Breast epithelium (tissue), 4 donors: ENCODE measurements at regions not wholly inside any gene's neighbourhood (a gene's known extent, or its start where the extent isn't known, plus 50 kb on each side); places are given as distances from the start of the nearest gene placed in this dataset.
"Not testable (repeated sequence)": the region's sequence is repeated elsewhere in the genome, so short reads cannot be mapped to it uniquely, and the experiment has no call there.

Experiments
- DNase-seq, 2 donors: peaks; one replicate each; pipeline ENCODE4 v3.0.0-alpha.2; 2019; ENCODE audit warnings: low spot score in 2 of 2
- H3K27ac ChIP-seq, 2 donors: fragments of 200-600 bp; sonication (generic) in 1 of 2; one replicate each; pipeline ENCODE4 v1.5.1; 2016 to 2019; ENCODE audit warnings: mild to moderate bottlenecking in 1 of 2
- H3K27me3 ChIP-seq, 2 donors: fragments of 200-600 bp; sonication (generic) in 1 of 2; one replicate each; pipeline versions ENCODE4 v1.5.1 to v1.6.0; 2017 to 2019; ENCODE audit warnings: control low read depth in 1 of 2, mild to moderate bottlenecking in 1 of 2
- H3K36me3 ChIP-seq: fragments of 200-600 bp; one replicate; pipeline ENCODE4 v1.5.1; 2019
- H3K4me1 ChIP-seq, 2 donors: fragments of 200-600 bp; sonication (generic); one replicate each; pipeline ENCODE4 v1.5.1; 2016 to 2019; ENCODE audit warnings: control low read depth in 1 of 2
- H3K4me3 ChIP-seq, 3 donors: fragments of 200-600 bp; sonication (generic); 1 replicate in 2 of 3; 2 replicates in 1 of 3; pipeline ENCODE4 v1.5.1; 2016 to 2019; ENCODE audit warnings: mild to moderate bottlenecking in 3 of 3, moderate library complexity in 2 of 3
- H3K9me3 ChIP-seq, 2 donors: fragments of 200-600 bp; sonication (generic) in 1 of 2; one replicate each; pipeline ENCODE4 v1.5.1; 2016 to 2019; ENCODE audit warnings: control low read depth in 1 of 2
- POLR2A ChIP-seq: fragments of 450-650 bp; IDR thresholded peaks from one replicate; pipeline ENCODE4 v1.6.1; 2016; ENCODE audit warnings: antibody characterized with exemption, mild to moderate bottlenecking, moderate library complexity
- POLR2AphosphoS5 ChIP-seq, 3 donors: sonication (generic); formaldehyde crosslinking; IDR thresholded peaks; one replicate each; pipeline ENCODE4 v1.6.1; 2017; ENCODE audit warnings: antibody characterized with exemption in 3 of 3
- intact Hi-C: fragments of 100-400 bp; cut with DNase I; formaldehyde crosslinking; loops from one replicate; pipeline ENCODE4 v1.15.1; 2023; ENCODE audit warnings: low total_unique reads
- TF ChIP-seq, protein P1 (sequence below), 3 donors: fragments of 450-650 bp; IDR thresholded peaks; one replicate each; pipeline ENCODE4 v1.5.1; 2016 to 2017; ENCODE audit warnings: antibody characterized with exemption in 3 of 3, mild to moderate bottlenecking in 3 of 3, moderate library complexity in 3 of 3

DNA sequence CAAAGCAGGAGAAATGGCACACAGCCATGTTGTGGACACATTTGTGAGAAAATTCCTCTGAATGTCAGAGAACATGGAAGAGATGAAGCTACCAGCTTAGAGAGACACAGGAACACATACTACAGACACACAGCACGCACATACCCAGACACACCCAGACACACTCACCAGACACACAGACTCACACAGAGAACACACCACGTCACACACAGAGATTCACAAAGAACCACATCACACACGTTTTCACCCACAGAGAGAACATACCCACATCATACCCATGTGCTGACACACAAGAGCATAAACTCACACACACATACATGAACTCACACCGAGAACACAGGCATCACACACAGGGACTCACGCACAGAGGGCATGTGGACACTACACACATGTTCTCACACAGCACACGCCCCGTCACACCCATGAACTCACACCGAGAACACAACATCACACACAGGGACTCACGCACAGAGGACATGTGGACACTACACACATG lies 124.9 kb downstream of the METRNL start:
- Histone ChIP-seq H3K4me3 (no peak overlapping the region), H3K36me3 (no peaks in the 10 kb centered on the region), H3K4me1 (peaks cover 6 to 14% of the 10 kb centered on the region in 2 donors), H3K27ac (peak overlapping the region; percentile 84 to 92), H3K27me3 (no peaks in the 10 kb centered on the region), H3K9me3 (no peaks in the 10 kb centered on the region)
- no peak for TF ChIP-seq POLR2AphosphoS5 (IDR thresholded peaks at IDR 0.05)
- TF ChIP-seq POLR2A, result no peak
- TF ChIP-seq, protein P1, sequence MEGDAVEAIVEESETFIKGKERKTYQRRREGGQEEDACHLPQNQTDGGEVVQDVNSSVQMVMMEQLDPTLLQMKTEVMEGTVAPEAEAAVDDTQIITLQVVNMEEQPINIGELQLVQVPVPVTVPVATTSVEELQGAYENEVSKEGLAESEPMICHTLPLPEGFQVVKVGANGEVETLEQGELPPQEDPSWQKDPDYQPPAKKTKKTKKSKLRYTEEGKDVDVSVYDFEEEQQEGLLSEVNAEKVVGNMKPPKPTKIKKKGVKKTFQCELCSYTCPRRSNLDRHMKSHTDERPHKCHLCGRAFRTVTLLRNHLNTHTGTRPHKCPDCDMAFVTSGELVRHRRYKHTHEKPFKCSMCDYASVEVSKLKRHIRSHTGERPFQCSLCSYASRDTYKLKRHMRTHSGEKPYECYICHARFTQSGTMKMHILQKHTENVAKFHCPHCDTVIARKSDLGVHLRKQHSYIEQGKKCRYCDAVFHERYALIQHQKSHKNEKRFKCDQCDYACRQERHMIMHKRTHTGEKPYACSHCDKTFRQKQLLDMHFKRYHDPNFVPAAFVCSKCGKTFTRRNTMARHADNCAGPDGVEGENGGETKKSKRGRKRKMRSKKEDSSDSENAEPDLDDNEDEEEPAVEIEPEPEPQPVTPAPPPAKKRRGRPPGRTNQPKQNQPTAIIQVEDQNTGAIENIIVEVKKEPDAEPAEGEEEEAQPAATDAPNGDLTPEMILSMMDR (IDR thresholded peaks at IDR 0.05), result no peak
- no peak for DNase-seq
- intact Hi-C loops, result no loop called here

GRCh38 chr17:83204736-83205386 lies 125.5 kb downstream of the METRNL start:
- H3K27ac ChIP-seq, result peak overlapping the region in 1 of 2 donors; percentile 92
- not testable (repeated sequence) for DNase-seq

DNA sequence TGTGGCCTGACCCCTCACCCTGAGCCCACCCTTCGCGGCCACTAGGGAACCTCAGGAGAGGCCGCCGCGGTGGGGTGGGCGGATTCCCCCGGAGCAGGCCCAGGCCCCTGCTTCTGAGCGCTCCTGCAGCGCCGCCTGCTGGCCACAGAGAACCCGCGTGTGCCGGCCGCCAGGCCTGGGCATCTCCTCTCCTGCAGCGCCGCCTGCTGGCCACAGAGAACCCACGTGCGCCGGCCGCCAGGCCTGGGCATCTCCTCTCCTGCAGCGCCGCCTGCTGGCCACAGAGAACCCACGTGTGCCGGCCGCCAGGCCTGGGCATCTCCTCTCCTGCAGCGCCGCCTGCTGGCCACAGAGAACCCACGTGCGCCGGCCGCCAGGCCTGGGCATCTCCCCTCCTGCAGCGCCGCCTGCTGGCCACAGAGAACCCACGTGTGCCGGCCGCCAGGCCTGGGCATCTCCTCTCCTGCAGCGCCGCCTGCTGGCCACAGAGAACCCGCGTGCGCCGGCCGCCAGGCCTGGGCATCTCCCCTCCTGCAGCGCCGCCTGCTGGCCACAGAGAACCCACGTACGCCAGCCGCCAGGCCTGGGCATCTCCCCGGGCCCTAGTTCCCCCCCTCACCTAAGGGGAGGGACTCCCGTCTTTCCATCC lies 126.1 kb downstream of the METRNL start:
- H3K27ac ChIP-seq, result peak overlapping the region in 1 of 2 donors; percentile 92
- H3K27me3 ChIP-seq, intact Hi-C loops, H3K4me3 ChIP-seq, H3K4me1 ChIP-seq, H3K36me3 ChIP-seq, H3K9me3 ChIP-seq: not testable (repeated sequence)
- TF ChIP-seq, protein P1 (IDR thresholded peaks at IDR 0.05), result peak; percentile 23 to 76 (median 64)
- DNase-seq, result peak; percentile 20 to 51

More at GRCh38 chr17:83204736-83205386, 125.5 kb downstream of the METRNL start:
- H3K36me3 ChIP-seq, H3K4me3 ChIP-seq, H3K27me3 ChIP-seq, intact Hi-C loops, H3K9me3 ChIP-seq, H3K4me1 ChIP-seq: not testable (repeated sequence)

DNA sequence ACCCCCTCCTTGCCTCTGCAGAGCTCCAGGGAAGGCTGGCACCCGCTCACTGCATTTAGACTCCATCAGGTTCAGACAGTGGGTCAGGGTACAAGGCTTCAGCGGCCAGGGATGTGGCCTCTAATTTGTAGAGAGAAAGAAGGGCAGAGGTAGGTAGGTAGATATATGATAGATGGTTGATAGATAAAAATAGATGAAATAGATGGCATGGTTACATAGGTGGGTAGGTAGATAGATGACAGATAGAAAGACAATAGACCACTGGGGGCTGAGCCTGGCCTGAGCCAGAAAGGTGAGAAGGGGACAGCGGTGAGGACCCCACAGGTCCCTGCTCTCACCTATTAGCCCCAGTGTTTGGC lies 126.6 kb downstream of the METRNL start:
- H3K4me3 ChIP-seq, H3K27ac ChIP-seq, H3K27me3 ChIP-seq, H3K36me3 ChIP-seq, H3K9me3 ChIP-seq, DNase-seq, intact Hi-C loops, H3K4me1 ChIP-seq: not testable (repeated sequence)

GRCh38 chr17:83206819-83207588 lies 127.6 kb downstream of the METRNL start:
- H3K27me3 ChIP-seq, intact Hi-C loops, H3K27ac ChIP-seq, DNase-seq, H3K36me3 ChIP-seq, H3K4me3 ChIP-seq, H3K9me3 ChIP-seq, H3K4me1 ChIP-seq: not testable (repeated sequence)

GRCh38 chr17:83247001-83247400 lies 167.6 kb downstream of the METRNL start:
- H3K9me3 ChIP-seq, H3K4me3 ChIP-seq, H3K27ac ChIP-seq, H3K36me3 ChIP-seq, intact Hi-C loops, H3K27me3 ChIP-seq, H3K4me1 ChIP-seq: not testable (repeated sequence)
- DNase-seq, result peak in 1 of 2 donors; percentile 48
